ENCODE measurements at regions not wholly inside any gene's neighbourhood (a gene's known extent, or its start where the extent isn't known, plus 50 kb on each side); places are given as distances from the start of the nearest gene placed in this dataset.

DNA sequence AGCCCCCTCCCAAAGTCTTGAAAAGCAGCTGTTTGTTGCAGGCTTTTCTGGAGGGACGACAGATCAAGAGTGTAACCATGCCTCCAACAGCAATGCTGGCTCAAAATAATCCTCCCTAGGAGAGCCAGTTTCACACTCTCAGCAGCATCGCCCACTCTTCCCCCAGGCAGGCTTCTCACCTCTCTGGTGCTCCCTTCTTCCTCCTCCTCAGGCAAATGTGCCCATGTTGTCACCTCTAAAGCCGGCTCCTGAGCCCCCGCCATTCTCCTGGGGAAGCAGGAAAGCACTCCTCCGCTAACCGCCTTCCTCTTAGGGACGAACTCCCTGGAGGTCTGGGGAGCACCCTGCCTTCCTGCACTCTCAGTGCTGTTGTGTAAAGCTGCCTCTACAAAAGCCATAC, 98.9 kb upstream of the SGCG start:
- Histone ChIP-seq H2AFZ (ENCODE audit: low read length) (no peak overlapping the region), H4K8ac (replicated peaks; ENCODE audit: insufficient read length, low read depth, low read length) (no peak overlapping the region), H2BK20ac (ENCODE audit: low read depth, low read length, poor library complexity, severe bottlenecking) (peak overlapping the region; percentile 75), H2BK15ac (ENCODE audit: low read depth, low read length) (no peak overlapping the region), H4K20me1 (ENCODE audit: control insufficient read depth, insufficient read depth, insufficient read length) (no peaks in the 10 kb centered on the region), H3K14ac (ENCODE audit: insufficient read depth, low read length) (no peak overlapping the region), H2BK5ac (ENCODE audit: insufficient read length, low read length) (no peak overlapping the region), H2BK12ac (ENCODE audit: insufficient read length, low read depth, low read length) (no peak overlapping the region), H3K27me3 (ENCODE audit: insufficient read depth, low read length) (no peaks in the 10 kb centered on the region), H3K18ac (ENCODE audit: insufficient read length, low read depth, low read length) (no peak overlapping the region), H3K9me3 (ENCODE audit: control insufficient read depth, low read depth, low read length) (no peaks in the 10 kb centered on the region), H3K79me1 (ENCODE audit: insufficient read depth, low read depth, low read length, poor library complexity, severe bottlenecking) (no peaks in the 10 kb centered on the region), H3K56ac (ENCODE audit: insufficient read length, low read depth, low read length) (no peak overlapping the region), H3K23me2 (ENCODE audit: insufficient read length, low read depth, low read length, poor library complexity, severe bottlenecking) (no peaks in the 10 kb centered on the region), H4K5ac (ENCODE audit: insufficient read length, low read depth, low read length) (no peak overlapping the region), H3K4me1 (ENCODE audit: insufficient read depth, low read length) (no peaks in the 10 kb centered on the region), H3K27ac (ENCODE audit: insufficient read length, low read depth, low read length) (no peak overlapping the region), H3K4me2 (ENCODE audit: insufficient read depth, insufficient read length, low read length) (no peak overlapping the region), H2BK120ac (ENCODE audit: low read depth, low read length, poor library complexity, severe bottlenecking) (no peak overlapping the region), H2AK5ac (ENCODE audit: insufficient read length, low read length) (no peak overlapping the region), H3K9ac (ENCODE audit: extremely low read depth, insufficient read length, low read length) (no peak overlapping the region), H3K4ac (ENCODE audit: low read depth, low read length) (no peak overlapping the region), H3K79me2 (ENCODE audit: insufficient read depth, low read length) (no peaks in the 10 kb centered on the region), H4K91ac (ENCODE audit: insufficient read length, low read depth, low read length) (no peak overlapping the region), H3K23ac (ENCODE audit: insufficient read length, low read depth, low read length) (no peak overlapping the region), H3T11ph (ENCODE audit: low read length) (no peak overlapping the region)
- Mint-ChIP-seq H3K4me3 (no peak overlapping the region), H3K27ac (peak overlapping the region in 1 of 3 experiments; percentile 45; a peak in 1 of 7 replicates), H3K9me3 (peaks cover 7 to 10% of the 10 kb centered on the region in 2 experiments; a peak in 4 of 5 replicates), H3K36me3 (ENCODE audit: insufficient read depth in 1 of 3, low read depth in 3 of 3) (peaks cover 0 to 4% (median 4%) of the 10 kb centered on the region in 3 experiments; a peak in 2 of 7 replicates), H3K4me1 (no peaks in the 10 kb centered on the region), H3K27me3 (ENCODE audit: low read depth) (no peaks in the 10 kb centered on the region)
- no CpG with 5 or more reads among the region's 7 CpGs for WGBS (ENCODE audit: extremely low coverage, insufficient read length, low lambda C conversion rate)
- no peak for DNase-seq
- no peak for TF ChIP-seq CTCF (conservative IDR thresholded peaks at IDR 0.05)
